NCI-H1105 (cell line): ENCODE measurements at regions not wholly inside any gene's neighbourhood (a gene's known extent, or its start where the extent isn't known, plus 50 kb on each side); places are given as distances from the start of the nearest gene placed in this dataset.
A peak's percentile ranks its signal among the peaks of the same experiment; 100 is the strongest.

Experiments used
- DNase-seq: peaks from one replicate; lab custom pipeline; 2025; lab: John Stamatoyannopoulos, UW

GRCh38 chr2:5915881-5916310 is 223.7 kb downstream of the SOX11 start:
- DNase-seq = peak; percentile 3

GRCh38 chr2:5921081-5921642 is 229.0 kb downstream of the SOX11 start:
- DNase-seq = no peak

DNA sequence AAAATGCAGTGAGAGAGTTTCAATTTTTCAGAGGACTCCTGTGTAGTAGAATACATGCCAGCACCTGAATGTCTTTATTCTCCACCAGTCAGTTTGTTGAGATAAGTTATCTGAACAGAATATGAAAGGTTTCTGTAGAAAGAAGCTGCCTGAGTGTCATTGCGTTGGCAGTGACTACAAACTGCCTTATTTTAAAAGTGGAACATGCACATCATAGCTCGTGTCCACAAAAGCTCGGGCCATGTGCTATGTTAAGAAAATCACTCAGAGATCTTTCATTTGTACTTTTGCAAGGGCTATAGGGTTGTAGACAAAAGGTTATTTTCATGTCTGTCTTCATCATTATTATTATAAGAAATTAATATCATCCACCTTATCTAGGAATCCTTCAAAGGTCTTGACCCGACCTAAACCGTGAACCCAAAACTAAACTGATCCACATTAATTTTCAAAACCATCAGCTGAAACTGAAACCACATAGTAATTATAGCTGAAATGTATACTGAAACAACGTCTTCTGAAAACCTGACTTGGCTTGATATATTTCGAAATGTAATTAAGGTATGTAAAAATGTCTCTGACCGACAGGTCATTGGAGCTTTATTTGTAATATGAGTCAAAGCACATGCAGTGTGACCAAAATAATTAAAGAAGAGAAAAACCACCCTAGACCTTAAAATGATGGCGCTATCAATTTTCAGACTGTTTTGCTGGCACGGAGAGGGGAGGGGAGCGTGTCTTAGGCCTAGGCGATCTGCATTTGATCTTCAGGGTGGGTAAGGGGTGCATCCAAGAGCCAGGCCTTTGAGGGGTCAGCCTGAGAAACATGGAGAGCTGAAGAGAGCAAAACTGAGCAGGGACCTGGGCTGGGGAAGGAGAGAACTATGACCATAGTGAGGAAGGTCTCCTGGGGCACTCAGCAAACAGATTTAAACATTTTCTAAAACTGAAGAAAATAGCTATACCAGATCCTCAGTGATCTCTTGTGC is 232.1 kb downstream of the SOX11 start:
- DNase-seq = no peak

DNA sequence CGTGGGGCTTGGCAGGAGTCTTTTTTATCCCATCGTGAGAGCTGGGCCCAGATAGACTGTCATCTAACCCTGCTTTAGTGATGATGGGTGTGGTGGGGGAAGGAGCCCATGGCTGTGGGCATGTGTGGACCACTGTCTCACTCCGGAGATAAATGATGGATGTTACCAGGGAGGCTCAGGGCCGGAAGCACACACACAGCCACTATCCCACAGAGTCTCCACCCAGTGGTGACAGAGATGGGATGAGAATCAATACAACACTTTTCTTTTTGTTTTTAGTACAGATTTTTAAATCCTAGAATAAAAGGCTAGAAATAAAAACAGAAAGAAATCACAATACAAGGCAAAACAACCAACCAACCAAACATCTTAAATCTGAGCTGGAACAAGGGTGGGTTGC is 233.4 kb downstream of the SOX11 start:
- no peak for DNase-seq

DNA sequence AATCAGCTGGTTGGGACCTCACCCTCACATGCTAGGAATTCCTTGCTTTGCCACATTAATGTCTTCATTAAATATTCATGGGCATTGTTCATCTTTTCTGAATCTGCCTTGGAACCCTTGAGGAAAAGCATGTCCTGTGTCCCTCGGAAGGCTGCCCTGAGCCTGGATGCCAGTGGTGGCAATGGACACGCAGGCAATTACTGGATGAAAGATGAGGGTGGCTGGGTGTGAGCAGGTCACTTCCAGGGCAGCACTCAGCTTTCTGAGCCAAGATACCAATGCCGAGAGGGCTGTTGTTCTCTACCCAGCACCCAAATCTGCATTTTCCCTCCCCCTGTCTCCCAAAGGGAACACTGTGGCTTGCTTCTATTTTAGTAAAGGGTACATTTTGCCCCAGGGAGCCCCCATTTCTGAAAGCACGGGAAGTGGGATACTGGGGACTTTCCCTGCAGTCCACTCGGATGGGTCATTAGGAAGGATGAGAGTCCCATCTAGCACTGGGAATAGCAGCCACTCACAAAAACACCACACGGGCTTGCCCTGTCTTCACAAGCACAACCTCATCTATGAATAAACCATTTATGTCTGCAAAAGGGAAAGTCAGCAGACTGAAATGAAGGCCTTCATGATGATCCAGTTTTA is 234.8 kb downstream of the SOX11 start:
- DNase-seq = no peak

DNA sequence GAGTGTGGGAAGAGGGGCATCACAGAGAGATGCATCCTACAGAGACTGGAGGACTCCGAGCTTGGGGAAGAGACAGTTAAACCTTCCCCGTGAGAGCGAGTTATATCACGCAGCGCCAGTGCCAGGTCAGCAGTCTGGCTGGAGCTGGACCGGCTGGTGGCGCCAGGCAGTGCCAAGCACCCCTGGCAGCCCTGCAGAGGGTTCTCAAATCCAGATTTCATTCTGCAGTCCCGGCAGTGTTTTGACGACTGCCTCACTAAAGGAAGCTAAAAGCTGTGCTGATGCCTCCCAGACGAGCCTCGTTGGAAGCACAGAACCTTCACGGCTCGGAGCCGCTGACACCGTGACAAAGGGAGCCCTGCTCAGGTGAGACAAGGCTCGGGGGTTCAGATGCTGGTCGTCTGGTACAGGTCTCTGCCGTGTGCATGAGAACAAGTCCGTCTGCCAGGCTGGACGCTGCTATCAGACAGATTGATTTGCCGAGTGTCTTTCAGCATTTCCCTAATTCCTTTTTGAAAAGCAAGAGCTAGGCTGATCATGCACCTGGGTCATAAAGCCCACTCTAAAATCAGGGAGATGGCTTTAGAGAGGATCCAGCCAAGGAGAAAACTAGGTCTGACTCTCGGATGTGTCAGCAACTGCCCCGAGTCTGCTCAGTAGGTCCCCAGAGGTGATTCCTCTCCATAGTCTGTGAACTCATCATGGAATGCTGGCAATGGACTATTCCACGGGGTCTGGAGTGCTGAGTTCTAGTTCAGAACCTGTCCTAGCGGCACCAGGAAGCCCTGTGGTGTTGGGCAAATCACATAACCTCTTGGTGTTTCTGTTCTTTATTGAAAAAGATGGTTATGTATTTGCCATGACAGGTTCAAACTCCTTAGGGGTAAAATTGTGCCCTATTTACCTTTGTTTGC is 240.6 kb downstream of the SOX11 start:
- no peak for DNase-seq

- no peak for DNase-seq
Observed at GRCh38 chr2:5933669-5934068, 241.5 kb downstream of the SOX11 start.

DNA sequence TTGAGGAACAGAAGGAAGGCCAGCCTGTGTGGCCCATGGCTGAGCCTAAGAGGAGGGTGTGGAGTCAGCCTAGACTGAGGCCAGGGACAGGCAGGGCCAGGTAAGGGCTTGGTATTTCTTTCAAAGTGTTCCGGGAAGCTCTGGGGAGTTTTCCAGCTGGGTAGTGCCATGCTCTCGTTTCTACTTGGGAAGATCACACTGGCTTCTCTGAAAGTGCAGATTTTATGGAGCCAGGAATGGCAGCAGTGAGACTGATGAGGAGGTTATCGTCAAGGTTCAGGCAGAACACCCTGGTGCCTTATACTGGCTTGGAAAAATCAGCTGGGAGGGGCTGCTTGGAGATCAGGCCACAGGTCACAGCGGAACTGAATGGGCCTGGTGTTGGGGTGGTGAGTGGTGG is 245.1 kb downstream of the SOX11 start:
- no peak for DNase-seq

- no peak for DNase-seq
Observed at GRCh38 chr2:5937851-5938565, 245.8 kb downstream of the SOX11 start.

DNA sequence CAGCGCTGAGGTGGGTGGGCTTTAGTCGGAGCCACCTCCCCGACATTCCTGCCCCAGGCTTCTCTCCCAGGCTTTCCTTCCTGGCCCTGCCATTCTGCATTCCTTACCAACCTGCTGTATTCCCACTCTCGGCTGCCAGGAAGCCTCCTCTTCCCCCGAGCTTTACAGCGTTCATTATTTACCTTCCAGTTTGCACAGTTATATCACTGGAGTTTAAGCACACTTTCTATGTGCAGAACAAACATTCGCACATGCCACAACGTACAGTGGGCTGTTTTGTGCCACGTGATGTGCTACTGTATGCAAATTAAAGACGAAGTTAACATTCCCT is 246.3 kb downstream of the SOX11 start:
- DNase-seq = no peak

DNA sequence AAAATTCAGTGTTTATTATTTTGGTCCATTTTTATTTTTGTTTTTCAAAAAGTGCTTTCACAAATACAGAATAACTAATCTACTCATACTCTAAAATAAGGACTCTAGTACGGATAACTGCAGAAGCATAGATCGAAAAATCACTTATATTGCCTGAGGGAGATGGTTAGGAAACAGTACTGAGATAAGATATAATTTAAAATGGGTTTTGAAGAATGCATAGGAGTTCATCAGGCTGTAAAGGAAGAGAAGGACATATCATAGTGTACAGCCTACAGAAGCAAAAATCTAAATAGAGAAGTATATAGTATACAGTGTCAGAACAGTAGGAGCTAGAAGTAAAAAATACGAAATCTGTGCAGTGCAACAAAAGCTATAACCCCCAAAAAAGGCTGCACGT is 247.4 kb downstream of the SOX11 start:
- DNase-seq = no peak

- no peak for DNase-seq
Observed at GRCh38 chr2:5940596-5941535, 248.7 kb downstream of the SOX11 start.

DNA sequence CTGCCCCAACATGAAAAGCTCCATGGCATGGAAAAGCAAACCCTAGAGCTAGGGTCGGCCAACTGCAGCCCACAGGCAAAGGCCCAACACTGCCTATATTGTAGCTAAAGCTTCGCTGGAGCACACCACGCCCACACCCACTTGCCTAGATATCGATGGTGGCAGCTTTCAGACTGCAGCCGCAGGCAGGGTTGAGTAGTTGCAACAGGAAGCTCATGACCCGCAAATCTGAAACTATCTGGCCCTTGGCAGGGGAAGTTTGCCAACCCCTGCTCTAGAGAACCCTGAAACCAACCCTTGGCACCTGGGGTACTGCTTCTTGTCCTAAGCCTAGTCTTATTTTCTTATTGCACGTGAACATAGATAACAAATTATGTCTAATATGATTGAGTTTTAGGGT is 250.0 kb downstream of the SOX11 start:
- no peak for DNase-seq

DNA sequence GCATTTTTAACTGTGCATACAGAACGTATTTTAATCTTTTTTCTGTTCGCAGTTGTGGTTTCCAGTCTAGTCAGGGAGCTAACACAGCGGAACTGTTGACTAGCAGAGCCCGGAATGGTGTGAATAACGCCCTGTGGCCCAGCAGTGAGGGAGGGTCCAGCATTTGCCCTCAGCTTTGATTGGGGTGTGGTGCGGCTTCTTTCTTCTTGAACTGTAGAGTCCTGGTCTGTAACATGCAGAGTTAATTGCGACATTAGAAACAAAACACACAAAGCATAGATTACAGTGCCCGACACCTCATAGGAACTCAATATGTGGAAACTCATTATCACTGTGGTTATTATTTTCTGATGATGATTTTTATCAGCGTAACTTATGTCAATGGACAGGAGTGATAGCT is 253.6 kb downstream of the SOX11 start:
- DNase-seq = no peak

GRCh38 chr2:5946225-5947115 is 254.3 kb downstream of the SOX11 start:
- no peak for DNase-seq

- no peak for DNase-seq
Observed at GRCh38 chr2:5950736-5951135, 258.6 kb downstream of the SOX11 start.

- DNase-seq = no peak
Observed at GRCh38 chr2:5951471-5951870, 259.3 kb downstream of the SOX11 start.

GRCh38 chr2:5953525-5953924 is 261.3 kb downstream of the SOX11 start:
- DNase-seq = no peak

DNA sequence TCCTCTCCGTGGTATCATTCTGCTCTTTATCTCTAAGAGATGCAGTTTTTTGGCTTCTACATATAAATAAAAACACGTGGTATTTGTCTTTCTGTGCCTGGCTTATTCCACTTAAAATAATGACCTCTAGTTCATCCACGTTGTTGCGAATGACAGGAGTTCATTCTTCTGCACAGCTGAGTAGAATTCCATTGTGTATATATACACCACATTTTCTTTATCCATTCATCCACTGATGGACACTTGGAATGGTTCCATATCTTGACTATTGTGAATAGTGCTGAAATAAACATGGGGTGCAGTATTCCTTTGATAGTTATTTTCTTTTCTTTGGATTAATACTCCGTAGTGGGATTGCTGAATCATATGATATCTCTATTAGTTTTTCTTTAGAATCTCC is 262.3 kb downstream of the SOX11 start:
- DNase-seq = no peak
